Esophagus squamous epithelium (tissue), 4 donors: ENCODE measurements at regions not wholly inside any gene's neighbourhood (a gene's known extent, or its start where the extent isn't known, plus 50 kb on each side); places are given as distances from the start of the nearest gene placed in this dataset.

Experiments used
- CTCF ChIP-seq, 6 experiments: fragments of 450-650 bp in 4 of 6; fragments of 200-600 bp in 2 of 6; sonication (generic) in 2 of 6; IDR thresholded peaks; one replicate each; pipeline ENCODE4 v1.5.1; 2016 to 2019; ENCODE audit warnings: antibody characterized with exemption in 6 of 6, mild to moderate bottlenecking in 4 of 6, moderate library complexity in 4 of 6
- POLR2A ChIP-seq, 4 donors: fragments of 450-650 bp; IDR thresholded peaks; one replicate each; pipeline ENCODE4 v1.6.1; 2017; ENCODE audit warnings: antibody characterized with exemption in 4 of 4, mild to moderate bottlenecking in 4 of 4, moderate library complexity in 3 of 4

GRCh38 chrX:87310780-87311179 is 206.8 kb upstream of the KLHL4 start:
- no peak for TF ChIP-seq CTCF (IDR thresholded peaks at IDR 0.05)
- no peak for TF ChIP-seq POLR2A (IDR thresholded peaks at IDR 0.05)
